Omental fat pad (tissue), 3 donors: ENCODE measurements at regions not wholly inside any gene's neighbourhood (a gene's known extent, or its start where the extent isn't known, plus 50 kb on each side); places are given as distances from the start of the nearest gene placed in this dataset.

Experiments used
- ATAC-seq: fragments of 150-250 bp; one replicate; pipeline ENCODE4 v1.9.1; 2016; ENCODE audit warnings: mild to moderate bottlenecking, moderate library complexity; ENCODE audit not compliant: low FRiP score
- DNase-seq: peaks from one replicate; pipeline ENCODE4 v3.0.0-alpha.2; 2019; ENCODE audit warnings: low spot score
- TF ChIP-seq, protein P1 (sequence below), 3 donors: fragments of 450-650 bp; IDR thresholded peaks; one replicate each; pipeline ENCODE4 v1.5.1; 2016 to 2017; ENCODE audit warnings: antibody characterized with exemption in 3 of 3, mild to moderate bottlenecking in 3 of 3, moderate library complexity in 2 of 3

DNA sequence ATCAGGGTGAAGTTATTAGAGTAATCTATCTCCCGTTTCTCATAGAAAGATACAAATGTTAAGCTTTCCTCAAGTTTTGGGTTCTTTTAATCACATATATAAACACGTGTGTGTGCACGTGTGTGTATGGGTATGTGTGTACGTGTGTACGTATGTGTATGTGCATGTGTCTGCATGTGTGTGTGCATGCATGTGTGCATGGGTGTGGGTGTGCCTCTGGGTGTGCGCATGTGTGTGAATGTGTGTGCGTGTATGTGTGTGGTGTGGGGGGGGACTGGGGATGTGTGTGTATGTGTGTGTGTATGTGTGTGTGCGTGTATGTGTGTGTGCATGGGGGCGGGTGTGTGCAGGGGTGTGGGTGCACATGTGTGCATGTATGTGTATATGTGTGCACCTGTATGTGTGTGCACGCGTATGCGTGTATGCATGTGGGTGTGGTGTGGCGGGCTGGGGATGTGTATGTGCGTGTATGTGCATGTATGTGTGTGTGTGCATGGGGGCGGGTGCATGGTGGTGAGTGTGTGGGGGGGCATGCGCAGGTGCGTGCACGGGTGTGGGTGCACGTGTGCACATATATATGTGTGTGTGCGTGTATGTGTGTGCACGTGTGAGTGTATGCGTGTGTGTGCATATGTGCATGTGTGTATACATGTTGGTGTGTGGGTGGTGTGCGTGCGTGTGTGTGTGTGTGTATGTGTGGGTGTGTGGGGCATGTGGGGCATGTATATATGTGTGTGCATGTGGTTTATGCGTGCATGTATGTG, 304.0 kb downstream of the MBD2 start:
- ATAC-seq: no peak
- DNase-seq: no peak
- TF ChIP-seq, protein P1, sequence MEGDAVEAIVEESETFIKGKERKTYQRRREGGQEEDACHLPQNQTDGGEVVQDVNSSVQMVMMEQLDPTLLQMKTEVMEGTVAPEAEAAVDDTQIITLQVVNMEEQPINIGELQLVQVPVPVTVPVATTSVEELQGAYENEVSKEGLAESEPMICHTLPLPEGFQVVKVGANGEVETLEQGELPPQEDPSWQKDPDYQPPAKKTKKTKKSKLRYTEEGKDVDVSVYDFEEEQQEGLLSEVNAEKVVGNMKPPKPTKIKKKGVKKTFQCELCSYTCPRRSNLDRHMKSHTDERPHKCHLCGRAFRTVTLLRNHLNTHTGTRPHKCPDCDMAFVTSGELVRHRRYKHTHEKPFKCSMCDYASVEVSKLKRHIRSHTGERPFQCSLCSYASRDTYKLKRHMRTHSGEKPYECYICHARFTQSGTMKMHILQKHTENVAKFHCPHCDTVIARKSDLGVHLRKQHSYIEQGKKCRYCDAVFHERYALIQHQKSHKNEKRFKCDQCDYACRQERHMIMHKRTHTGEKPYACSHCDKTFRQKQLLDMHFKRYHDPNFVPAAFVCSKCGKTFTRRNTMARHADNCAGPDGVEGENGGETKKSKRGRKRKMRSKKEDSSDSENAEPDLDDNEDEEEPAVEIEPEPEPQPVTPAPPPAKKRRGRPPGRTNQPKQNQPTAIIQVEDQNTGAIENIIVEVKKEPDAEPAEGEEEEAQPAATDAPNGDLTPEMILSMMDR (IDR thresholded peaks at IDR 0.05): no peak

GRCh38 chr18:53918091-53918490, 306.4 kb downstream of the MBD2 start:
- TF ChIP-seq, protein P1 (IDR thresholded peaks at IDR 0.05): no peak
- no peak for ATAC-seq
- DNase-seq: no peak

GRCh38 chr18:53911200-53911599, 313.3 kb downstream of the MBD2 start:
- TF ChIP-seq, protein P1 (IDR thresholded peaks at IDR 0.05): no peak
- ATAC-seq (no peak), DNase-seq (no peak)

GRCh38 chr18:53909668-53910067, 314.8 kb downstream of the MBD2 start:
- TF ChIP-seq, protein P1 (IDR thresholded peaks at IDR 0.05): no peak
- ATAC-seq (no peak), DNase-seq (no peak)

DNA sequence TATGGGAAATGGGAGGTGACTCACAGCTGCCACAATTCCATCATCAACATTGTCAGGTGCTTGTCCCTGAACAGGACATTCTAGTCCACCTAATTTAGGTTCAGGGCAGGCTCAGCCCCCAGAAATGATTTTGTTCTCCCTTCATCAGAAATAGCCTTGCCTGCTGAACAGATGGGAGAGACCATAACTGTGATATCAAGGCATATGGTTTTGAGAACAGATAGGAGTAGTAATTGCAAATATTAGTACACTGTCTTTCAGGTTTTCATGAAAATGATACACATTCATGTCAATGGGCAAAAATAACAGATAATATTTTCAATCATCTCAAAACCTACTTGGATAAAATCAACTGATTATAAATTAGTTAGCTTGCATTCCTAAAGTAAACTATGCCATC, 316.5 kb downstream of the MBD2 start:
- no peak for DNase-seq
- TF ChIP-seq, protein P1 (IDR thresholded peaks at IDR 0.05): no peak
- ATAC-seq: no peak

DNA sequence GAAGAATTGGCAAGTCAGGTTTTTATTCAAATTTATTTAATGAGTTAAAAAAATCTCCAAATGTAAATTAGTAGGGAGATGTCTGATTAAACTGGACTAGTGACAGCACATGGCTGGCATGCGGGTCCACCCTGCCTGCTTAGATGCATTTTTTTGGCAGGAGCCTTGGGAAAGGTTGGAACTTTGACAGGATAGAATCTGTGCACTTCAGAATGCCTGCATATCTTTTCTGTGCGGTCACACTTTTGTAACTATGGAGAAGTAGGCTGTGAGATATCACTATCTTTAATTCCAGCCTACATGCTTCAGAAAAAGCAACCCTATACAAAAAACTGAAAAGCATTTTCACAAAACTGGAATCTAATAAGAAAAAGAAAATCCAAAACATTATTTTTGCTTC, 317.8 kb downstream of the MBD2 start:
- TF ChIP-seq, protein P1 (IDR thresholded peaks at IDR 0.05): no peak
- DNase-seq: no peak
- no peak for ATAC-seq
